Activated CD4-positive, alpha-beta memory T cell treated with anti-CD3 and anti-CD28 coated beads for 36 hours (primary cell): ENCODE measurements at regions not wholly inside any gene's neighbourhood (a gene's known extent, or its start where the extent isn't known, plus 50 kb on each side); places are given as distances from the start of the nearest gene placed in this dataset.

Source experiments
- CTCF ChIA-PET: fragments of 350-600 bp; sonication (Branson Sonifier 250); formaldehyde crosslinking; loops from one replicate; lab custom pipeline; 2021; ENCODE audit warnings: antibody characterized with exemption, inconsistent platforms; lab: Charles Lee
- POLR2A ChIA-PET: fragments of 350-600 bp; sonication (Branson Sonifier 250); formaldehyde crosslinking; loops from one replicate; lab custom pipeline; 2021; ENCODE audit warnings: antibody characterized with exemption; lab: Charles Lee
- DNase-seq: peaks from one replicate; pipeline ENCODE4 v3.0.0-alpha.2; 2020
- H3K27ac Mint-ChIP-seq: one replicate; pipeline ENCODE4 v1.8.0; 2021; ENCODE audit warnings: mixed read lengths
- H3K27me3 Mint-ChIP-seq: one replicate; pipeline ENCODE4 v1.8.0; 2021; ENCODE audit warnings: mixed read lengths
- H3K36me3 Mint-ChIP-seq: one replicate; pipeline ENCODE4 v1.8.0; 2021; ENCODE audit warnings: mixed read lengths
- H3K4me1 Mint-ChIP-seq: one replicate; pipeline ENCODE4 v1.8.0; 2021; ENCODE audit warnings: low read depth, mixed read lengths
- H3K4me3 Mint-ChIP-seq: one replicate; pipeline ENCODE4 v1.8.0; 2021; ENCODE audit warnings: mild to moderate bottlenecking, mixed read lengths
- H3K9me3 Mint-ChIP-seq: one replicate; pipeline ENCODE4 v1.8.0; 2021; ENCODE audit warnings: mixed read lengths
- intact Hi-C: fragments of 100-400 bp; cut with micrococcal nuclease; formaldehyde crosslinking; loops from one replicate; pipeline ENCODE4 v1.15.1; 2023

- CTCF ChIA-PET: interaction anchor here (1.1 kb wide), 1 partner anchor 154 kb away, joined by 3 read pairs; no protein-coding TSS in a partner anchor
- H3K27ac Mint-ChIP-seq: no peak overlapping the region
Measured at GRCh38 chr20:63125838-63126601, 89.9 kb downstream of the YTHDF1 start.

DNA sequence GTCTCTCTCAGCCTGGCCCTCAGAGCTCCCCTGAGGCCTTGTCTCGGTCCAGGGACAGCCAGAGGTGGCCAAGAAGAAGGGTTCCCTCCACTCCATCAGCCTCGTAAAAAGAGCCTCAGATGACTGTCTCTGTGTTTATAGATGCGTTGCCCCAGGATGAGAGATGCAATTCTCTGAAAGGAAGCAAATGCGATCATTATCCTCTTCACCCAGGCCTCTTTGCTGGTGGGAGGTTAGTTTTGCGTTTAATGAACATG is 90.4 kb downstream of the YTHDF1 start:
- no peak for DNase-seq
- Mint-ChIP-seq H3K27ac (no peak overlapping the region), H3K4me1 (no peaks in the 10 kb centered on the region), H3K36me3 (no peaks in the 10 kb centered on the region), H3K27me3 (peaks cover 18% of the 10 kb centered on the region), H3K9me3 (no peaks in the 10 kb centered on the region), H3K4me3 (no peak overlapping the region)
- CTCF ChIA-PET: interaction anchor here (1.1 kb wide), 1 partner anchor 153 kb away, joined by 3 read pairs; no protein-coding TSS in a partner anchor
- POLR2A ChIA-PET: no interaction called here
- intact Hi-C loops: no loop called here

More at GRCh38 chr20:63125838-63126601, 89.9 kb downstream of the YTHDF1 start:
- DNase-seq: no peak
- Mint-ChIP-seq H3K4me1 (no peaks in the 10 kb centered on the region), H3K27me3 (peaks cover 19% of the 10 kb centered on the region), H3K9me3 (no peaks in the 10 kb centered on the region), H3K4me3 (no peak overlapping the region), H3K36me3 (no peaks in the 10 kb centered on the region)
- intact Hi-C loops: no loop called here
- POLR2A ChIA-PET: no interaction called here

DNA sequence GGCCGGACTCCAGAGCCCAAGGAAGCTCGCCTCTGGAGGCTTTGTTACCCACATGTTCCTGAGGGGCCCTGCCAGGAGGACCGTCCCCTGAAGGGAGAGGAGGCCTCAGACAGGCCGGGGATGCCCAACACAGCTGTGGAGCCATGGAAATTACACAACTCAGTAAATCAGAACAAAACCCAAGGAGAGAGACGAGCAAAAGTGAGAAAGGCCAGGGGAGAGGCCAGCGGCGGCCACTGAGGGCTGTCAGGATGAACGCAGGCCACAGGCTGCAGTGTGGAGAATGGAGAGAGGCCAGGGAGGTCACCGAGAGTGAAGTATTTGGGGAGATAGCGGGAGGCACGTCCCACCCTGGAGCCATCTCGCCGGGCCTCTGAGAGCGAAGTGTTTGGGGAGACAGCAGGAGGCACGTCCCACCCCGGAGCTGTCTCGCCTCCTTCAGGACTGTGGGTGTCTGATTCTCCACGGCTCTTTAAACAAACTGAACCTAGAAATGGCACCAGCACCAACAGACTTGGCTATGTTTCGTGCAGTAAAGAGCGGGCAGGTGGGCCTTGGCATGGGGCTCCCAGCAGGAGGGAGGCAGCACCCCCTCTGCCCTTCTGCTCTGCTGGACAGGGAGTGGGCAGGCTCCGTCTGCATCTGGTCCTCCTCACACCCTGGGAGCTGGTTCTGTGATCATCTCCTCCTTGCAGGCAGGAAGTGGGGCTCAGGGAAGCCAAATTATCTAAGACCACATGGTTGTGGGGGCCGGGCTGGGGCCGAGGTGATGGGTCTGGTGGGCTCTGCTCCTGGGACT is 91.0 kb downstream of the YTHDF1 start:
- CTCF ChIA-PET: no interaction called here
- no peak for DNase-seq
- no peaks in the 10 kb centered on the region for H3K36me3 Mint-ChIP-seq

GRCh38 chr20:63124092-63124781 is 91.7 kb downstream of the YTHDF1 start:
- POLR2A ChIA-PET: no interaction called here
- Mint-ChIP-seq H3K27ac (no peak overlapping the region), H3K36me3 (no peaks in the 10 kb centered on the region), H3K9me3 (no peaks in the 10 kb centered on the region), H3K27me3 (peaks cover 9% of the 10 kb centered on the region), H3K4me3 (no peak overlapping the region), H3K4me1 (no peaks in the 10 kb centered on the region)
- intact Hi-C loops: no loop called here
- no peak for DNase-seq
- CTCF ChIA-PET: no interaction called here

More for the DNA sequence above, 91.0 kb downstream of the YTHDF1 start:
- intact Hi-C loops: no loop called here
- H3K4me1 Mint-ChIP-seq: no peaks in the 10 kb centered on the region
- POLR2A ChIA-PET: no interaction called here
- H3K9me3 Mint-ChIP-seq: no peaks in the 10 kb centered on the region
- H3K27me3 Mint-ChIP-seq: peaks cover 15% of the 10 kb centered on the region
- H3K4me3 Mint-ChIP-seq: no peak overlapping the region
- H3K27ac Mint-ChIP-seq: no peak overlapping the region

- Mint-ChIP-seq H3K36me3 (no peaks in the 10 kb centered on the region), H3K27me3 (peaks cover 7% of the 10 kb centered on the region), H3K27ac (no peak overlapping the region), H3K4me3 (no peak overlapping the region), H3K4me1 (no peaks in the 10 kb centered on the region), H3K9me3 (no peaks in the 10 kb centered on the region)
- DNase-seq: peak; percentile 2
- CTCF ChIA-PET: no interaction called here
- intact Hi-C loops: no loop called here
- POLR2A ChIA-PET: no interaction called here
Measured at GRCh38 chr20:63123331-63123741, 92.6 kb downstream of the YTHDF1 start.

DNA sequence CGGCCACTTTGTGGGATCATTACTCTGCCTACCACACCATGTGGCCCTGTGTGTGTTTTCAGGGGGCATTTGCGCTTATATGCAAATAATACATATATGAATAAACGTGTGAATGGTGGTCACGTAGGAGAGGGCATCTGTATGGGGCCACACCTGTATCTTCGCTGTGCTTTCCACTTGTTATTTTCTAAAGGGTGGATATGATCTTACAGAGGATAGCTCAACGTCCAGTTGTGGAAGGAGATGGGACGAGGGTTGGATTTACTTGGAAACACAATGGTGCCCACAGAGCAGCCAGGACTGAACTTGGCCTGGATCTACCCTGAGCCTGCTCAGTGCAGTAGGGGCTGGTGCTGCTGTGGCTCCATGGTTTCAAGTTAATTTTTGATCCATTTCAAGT is 93.3 kb downstream of the YTHDF1 start:
- Mint-ChIP-seq H3K27ac (no peak overlapping the region), H3K36me3 (no peaks in the 10 kb centered on the region), H3K9me3 (no peaks in the 10 kb centered on the region), H3K27me3 (peaks cover 9% of the 10 kb centered on the region), H3K4me3 (no peak overlapping the region), H3K4me1 (no peaks in the 10 kb centered on the region)
- no peak for DNase-seq
- intact Hi-C loops: no loop called here
- ChIA-PET CTCF (no interaction called here), POLR2A (no interaction called here)

DNA sequence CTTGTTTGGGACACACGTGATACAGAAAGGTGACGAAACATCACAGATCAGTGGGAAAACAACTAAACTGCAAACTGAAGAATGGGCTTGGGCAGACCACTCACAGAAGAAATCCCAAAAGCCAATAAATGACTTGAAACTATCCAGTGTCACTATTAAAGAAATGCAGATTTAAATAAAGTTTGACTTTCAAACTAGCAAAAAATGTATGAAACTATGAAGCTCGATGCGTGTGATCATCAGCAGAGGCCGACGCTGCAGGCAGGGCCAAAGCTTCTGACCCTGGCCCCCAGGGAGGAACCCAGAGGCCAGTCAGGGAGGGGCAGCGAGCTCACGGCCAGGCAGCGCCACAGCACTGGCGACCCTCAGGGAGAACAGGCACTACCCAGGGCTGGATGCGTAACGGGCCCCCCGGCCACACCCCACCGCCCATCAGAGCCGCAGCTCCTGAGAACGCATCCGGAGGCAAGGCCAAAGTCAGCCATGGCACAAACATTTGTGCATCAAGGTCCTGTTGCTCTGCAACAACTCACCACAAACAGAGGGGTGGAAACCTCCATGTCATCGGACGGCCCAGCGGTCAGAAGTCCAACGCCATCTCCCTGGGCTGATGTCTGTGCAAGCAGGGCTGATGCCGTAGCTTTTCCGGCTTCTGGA is 94.1 kb downstream of the YTHDF1 start:
- peaks cover 15% of the 10 kb centered on the region for H3K27me3 Mint-ChIP-seq
- no peaks in the 10 kb centered on the region for H3K36me3 Mint-ChIP-seq
- H3K4me3 Mint-ChIP-seq: no peak overlapping the region
- H3K27ac Mint-ChIP-seq: no peak overlapping the region
- no peak for DNase-seq
- ChIA-PET CTCF (no interaction called here), POLR2A (no interaction called here)
- H3K4me1 Mint-ChIP-seq: no peaks in the 10 kb centered on the region
- no peaks in the 10 kb centered on the region for H3K9me3 Mint-ChIP-seq
- intact Hi-C loops: no loop called here

- Mint-ChIP-seq H3K9me3 (no peaks in the 10 kb centered on the region), H3K27me3 (peaks cover 16% of the 10 kb centered on the region), H3K27ac (no peak overlapping the region), H3K36me3 (no peaks in the 10 kb centered on the region), H3K4me1 (no peaks in the 10 kb centered on the region), H3K4me3 (no peak overlapping the region)
- ChIA-PET CTCF (no interaction called here), POLR2A (no interaction called here)
- intact Hi-C loops: no loop called here
- DNase-seq: no peak
Measured at GRCh38 chr20:63121246-63121645, 94.7 kb downstream of the YTHDF1 start.

GRCh38 chr20:63120808-63121090 is 95.2 kb downstream of the YTHDF1 start:
- peaks cover 19% of the 10 kb centered on the region for H3K27me3 Mint-ChIP-seq
- H3K4me3 Mint-ChIP-seq: no peak overlapping the region
- no peak for DNase-seq
- no peaks in the 10 kb centered on the region for H3K36me3 Mint-ChIP-seq
- ChIA-PET CTCF (no interaction called here), POLR2A (no interaction called here)
- no peak overlapping the region for H3K27ac Mint-ChIP-seq
- intact Hi-C loops: no loop called here
- no peaks in the 10 kb centered on the region for H3K9me3 Mint-ChIP-seq
- no peaks in the 10 kb centered on the region for H3K4me1 Mint-ChIP-seq

DNA sequence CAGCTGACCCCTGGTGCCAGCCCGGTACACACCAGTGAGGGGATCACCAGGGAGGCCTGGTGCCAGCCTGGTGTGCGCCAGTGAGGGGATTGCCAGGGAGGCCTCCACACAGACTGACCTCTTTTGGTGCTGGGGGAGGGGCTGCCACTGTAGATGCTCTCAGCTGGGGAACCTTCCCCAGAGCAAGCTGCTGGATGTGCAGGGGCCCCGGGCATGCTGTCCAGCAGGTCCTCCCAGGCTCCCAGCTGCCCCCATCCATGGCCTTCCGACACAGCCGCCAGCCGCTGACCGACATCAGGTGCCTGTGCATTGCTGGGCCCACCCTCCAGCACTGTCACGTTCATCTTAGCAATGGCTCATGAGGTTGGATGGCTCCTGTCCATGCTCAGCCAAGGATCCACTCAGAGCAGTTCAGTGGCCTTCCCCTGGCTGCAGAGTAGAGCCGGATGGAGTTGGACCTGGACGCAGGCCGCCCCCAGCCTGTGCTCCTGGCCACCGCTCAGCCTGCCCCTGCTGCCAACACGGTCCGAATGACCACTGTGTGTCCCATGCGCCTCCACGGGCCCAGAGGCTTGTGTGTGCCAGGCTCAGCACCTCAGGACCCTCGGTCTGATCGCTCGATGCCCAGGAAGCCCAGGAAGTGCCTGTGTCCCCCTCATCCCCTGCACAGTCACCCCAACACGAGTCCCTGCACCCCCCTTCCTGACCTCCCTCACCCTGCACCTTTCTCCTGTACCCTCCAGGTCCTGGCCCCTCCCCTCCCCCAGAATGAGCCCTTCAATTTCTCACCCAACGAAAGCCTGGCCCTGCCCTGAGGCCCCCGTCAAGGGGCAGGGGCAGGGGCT is 95.7 kb downstream of the YTHDF1 start:
- intact Hi-C loops: no loop called here
- H3K27ac Mint-ChIP-seq: no peak overlapping the region
- no peak for DNase-seq
- no peaks in the 10 kb centered on the region for H3K36me3 Mint-ChIP-seq
- no peaks in the 10 kb centered on the region for H3K4me1 Mint-ChIP-seq
- ChIA-PET POLR2A (no interaction called here), CTCF (no interaction called here)
- peaks cover 22% of the 10 kb centered on the region for H3K27me3 Mint-ChIP-seq
- no peak overlapping the region for H3K4me3 Mint-ChIP-seq
- H3K9me3 Mint-ChIP-seq: no peaks in the 10 kb centered on the region

DNA sequence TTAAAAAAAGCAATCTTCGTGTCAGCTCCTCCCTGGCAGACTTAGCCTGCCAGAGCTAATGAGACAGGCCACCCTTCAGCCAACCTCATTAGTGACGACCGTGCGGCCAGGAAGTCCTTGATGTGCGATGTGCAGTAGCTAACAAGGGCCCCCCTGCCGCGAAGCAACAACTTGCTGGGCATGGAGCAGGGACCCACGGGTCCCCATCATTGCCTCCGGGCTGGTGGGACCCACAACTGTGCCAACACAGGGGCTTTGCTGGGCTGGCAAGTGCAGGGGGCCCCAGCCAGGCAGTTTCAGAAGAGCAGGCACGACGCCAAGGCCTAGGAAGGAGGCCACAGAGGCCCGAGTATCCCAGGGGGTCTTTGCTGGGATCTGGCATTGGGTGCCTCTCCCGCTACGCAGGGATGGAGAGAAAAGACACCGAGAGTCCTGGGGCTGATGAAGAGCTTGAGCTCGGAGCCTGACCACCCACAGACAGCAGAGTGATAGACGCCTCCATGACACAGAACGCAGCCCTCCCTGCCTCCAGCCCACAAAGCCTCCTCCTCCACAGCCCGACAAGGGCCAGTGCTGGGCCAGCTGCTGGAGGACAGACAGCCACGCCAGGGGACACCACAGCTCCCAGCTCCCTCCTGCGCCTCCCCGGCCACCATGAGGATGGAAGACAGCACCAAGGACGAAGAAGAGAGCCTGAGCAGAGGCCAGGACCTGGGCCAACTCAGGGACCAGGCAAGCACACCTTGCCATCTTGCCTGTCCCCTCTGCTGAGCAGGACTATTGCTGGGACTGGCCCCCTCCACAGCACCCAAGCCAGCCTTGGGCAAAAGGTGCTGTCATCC is 96.6 kb downstream of the YTHDF1 start:
- Mint-ChIP-seq H3K27ac (no peak overlapping the region), H3K4me3 (no peak overlapping the region), H3K9me3 (no peaks in the 10 kb centered on the region), H3K4me1 (no peaks in the 10 kb centered on the region), H3K36me3 (no peaks in the 10 kb centered on the region), H3K27me3 (peaks cover 28% of the 10 kb centered on the region)
- intact Hi-C loops: no loop called here
- ChIA-PET CTCF (no interaction called here), POLR2A (no interaction called here)
- DNase-seq: no peak
